ENCODE measurements at regions not wholly inside any gene's neighbourhood (a gene's known extent, or its start where the extent isn't known, plus 50 kb on each side); places are given as distances from the start of the nearest gene placed in this dataset.
"Not testable (repeated sequence)": the region's sequence is repeated elsewhere in the genome, so short reads cannot be mapped to it uniquely, and the experiment has no call there.

DNA sequence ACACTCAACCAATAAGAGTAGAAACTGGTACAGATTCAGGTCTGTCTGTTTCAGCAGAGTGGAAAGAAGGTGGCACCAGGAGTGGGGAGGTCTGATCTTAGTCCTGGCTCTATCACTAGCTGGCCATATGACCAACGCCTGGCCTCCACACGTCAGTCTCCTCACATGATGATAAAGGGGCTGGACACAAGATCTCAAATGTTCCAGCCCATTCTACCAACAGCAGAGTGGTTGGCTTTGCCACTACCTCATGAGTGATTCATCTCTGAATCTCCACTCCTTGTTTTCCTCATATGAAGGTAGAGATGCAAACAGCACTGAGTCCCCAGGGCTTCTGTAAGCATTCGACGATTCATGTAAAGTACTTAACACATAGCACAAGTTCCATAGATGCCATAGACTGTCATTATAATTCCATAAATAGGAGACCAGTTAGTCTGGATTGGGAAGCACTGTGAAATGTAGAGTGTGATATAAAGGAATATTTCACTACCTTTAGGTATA, 281.9 kb upstream of the ASIC2 start:
- no peak for DNase-seq

DNA sequence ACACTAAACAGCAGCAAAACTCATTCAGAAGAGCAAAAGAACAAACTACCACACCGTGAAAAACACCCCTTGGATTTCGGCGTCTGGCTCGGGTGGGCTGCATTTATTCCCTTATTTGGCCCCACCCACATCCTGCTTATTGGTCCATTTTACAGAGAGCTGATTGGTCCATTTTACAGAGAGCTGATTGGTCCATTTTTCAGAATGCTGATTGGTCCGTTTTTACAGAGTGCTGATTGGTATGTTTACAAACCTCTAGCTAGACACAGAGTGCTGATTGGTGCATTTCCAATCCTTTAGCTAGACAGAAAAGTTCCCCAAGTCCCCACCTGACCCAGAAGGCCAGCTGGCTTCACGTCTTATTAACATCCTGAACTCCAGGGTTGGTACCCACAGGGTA, 286.6 kb upstream of the ASIC2 start:
- not testable (repeated sequence) for DNase-seq

DNA sequence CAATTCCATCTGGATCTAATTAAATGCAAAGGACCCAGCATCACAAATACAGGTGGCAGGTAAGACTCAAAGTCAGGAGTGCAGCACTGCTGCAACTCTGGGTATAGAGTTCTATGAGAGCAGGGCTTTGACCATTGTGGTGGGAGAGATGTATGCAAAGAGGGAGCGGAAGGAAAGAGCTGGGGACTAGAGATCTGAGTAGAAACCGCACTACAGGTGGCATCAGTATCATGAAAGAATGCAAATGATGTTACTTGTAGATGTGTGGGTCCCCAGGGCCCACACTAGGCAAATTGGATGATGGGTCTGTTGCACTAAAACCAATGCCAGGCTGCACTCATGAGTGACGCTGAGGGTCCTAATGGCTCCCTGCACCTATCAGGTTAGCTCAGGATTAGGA, 287.1 kb upstream of the ASIC2 start:
- DNase-seq, result no peak

DNA sequence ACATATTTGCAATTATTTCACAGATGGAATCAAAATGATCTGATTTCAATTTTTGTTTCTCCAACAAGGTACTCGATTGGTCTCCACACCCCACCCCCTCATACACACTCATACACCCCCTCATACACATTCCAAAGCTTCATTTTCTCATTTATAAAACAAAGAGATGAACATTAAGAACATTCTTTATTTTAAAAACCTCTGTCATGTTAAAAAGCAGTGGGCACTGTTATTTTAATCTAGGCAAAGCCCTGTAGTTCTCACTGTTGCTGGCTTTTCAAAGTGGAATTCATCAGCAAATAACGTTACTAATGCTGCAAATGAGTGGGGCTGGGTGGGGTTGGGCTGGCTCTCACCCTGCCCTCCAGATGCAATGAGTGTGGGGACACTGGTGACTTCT, 289.6 kb upstream of the ASIC2 start:
- DNase-seq, result no peak

DNA sequence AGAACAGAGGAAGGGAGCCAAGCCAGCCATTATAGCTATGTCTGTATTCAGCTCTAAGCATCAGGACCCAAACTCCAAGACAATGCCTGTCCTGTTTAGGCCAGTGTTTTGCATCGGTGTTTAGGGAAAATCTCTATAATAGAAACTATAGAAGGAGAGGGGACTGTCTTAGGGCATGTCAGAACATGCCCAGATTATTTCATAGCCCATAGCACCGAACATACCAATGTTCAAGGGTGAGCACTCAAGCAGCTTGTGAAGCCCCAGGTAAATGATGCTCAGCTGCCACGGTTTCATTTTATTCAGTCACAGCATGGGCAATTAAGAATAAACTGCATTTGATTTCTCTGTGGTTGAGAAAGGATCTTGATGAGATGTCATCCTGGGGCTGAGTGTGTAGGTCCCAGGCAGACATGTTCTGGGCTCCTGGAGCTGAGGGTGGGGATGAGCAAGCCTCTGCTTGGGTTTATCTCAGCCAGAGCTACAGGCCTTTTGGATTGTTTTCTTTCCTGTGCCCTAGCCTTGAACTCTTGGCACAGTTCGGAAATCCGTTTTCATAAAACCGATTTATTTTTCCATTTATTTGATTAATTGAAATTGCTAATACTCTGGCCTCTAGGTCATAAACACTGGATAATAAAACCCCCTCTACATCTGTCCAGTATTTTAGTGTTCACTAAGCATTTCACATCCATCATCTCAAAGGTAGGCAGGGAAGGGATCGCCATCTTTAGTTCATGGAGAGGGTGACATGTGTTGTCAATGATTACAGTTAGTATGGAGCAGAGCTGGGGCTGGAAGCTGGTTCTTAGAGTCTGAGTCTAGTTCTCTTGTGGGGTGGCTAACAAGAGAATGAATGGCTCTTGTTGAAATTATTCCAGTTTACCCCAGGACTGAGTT, 290.7 kb upstream of the ASIC2 start:
- no peak for DNase-seq

DNA sequence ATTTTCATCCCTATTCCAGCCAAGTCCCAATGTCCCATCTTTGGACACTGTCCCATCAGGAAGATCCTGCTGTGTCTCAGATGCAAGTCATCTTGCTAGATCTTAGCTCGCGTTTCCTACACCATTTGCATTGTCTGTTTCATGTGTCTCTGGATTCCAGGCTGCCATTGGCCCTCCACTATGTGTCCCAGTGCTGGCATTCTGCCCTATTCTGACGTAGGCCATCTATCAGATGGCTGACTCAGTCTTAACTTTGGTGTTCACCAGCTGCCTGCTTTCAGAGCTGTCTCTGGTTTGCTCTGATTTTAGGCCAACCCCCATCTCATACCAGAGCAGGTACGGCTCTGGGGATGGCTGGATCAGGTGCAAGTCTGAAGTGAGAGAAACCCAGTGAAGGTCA, 300.9 kb upstream of the ASIC2 start:
- no peak for DNase-seq

DNA sequence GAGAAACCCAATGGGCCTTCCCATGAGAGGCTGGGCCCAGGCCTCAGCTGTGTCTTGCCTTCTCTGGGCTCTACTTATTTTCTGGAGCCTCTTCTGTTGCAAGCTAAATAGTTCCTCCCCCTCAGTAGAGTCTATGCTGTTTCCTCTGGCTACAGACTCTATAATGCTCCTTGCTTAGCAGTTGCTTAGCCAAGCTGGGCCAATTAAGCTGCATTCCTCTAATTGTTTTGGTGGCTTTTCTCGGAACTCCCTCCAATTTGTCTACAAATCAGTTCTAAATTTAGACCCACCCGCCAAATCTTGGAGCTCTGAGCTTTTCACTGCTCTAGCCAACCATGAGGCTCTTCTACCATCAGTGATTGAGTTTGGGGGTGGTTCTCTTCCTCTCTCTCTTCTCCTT, 302.7 kb upstream of the ASIC2 start:
- DNase-seq, result no peak

DNA sequence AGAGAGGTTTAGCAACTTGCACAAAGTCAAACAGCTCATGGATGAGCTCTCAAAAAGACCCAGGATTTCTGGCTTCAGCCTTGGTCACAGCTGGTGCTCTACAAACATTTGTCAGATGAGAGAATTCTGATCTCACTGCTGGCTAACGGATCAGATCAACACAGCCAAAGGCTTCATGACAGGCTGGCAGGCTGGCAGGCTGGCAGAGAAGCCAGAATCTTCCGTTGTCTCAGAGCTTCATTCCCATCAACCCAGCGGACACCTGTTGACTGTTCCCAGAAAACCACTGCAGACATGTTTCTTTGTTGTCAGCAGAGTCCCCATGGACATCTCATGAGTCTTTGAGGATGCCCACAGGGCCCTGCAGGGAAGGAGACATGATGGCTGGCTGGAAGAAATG, 303.8 kb upstream of the ASIC2 start:
- DNase-seq, result no peak

DNA sequence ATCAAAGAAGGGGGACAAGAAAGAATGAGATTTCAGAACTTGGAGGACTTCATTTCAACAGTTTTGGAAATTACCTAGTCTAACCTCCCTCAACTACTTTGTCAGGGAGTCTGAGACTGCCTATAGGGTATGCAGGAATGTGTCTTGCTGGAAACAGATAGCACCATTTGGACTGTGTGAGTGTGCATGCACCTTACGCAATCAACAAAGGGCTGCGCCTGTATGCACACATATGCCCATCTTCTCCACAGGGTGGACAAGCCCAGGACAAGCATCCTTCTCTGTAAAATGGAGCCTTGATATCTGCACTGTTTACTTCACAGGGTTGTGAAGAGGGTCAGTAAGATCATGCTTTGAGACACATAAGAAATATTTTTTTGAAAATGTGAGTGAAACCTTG, 305.7 kb upstream of the ASIC2 start:
- DNase-seq, result no peak

DNA sequence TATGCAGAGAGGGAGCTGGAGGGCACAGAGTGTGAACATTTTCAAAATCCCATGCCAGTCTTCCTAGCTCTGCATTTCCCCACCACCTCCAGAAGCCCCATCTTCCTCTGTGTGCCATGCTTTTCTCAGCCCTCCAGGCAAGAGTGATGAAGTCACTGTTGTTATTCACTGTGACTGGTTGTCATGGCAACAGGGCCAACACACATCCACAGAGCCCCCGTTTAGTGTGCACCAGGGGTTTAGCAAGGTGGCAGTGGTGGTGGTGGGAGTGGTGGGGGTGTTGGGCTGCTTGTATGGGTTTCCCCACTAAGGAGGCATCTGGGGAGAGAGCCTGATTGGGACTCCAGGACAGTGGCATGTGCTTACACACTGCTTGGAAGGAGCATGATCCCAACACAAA, 309.9 kb upstream of the ASIC2 start:
- no peak for DNase-seq

DNA sequence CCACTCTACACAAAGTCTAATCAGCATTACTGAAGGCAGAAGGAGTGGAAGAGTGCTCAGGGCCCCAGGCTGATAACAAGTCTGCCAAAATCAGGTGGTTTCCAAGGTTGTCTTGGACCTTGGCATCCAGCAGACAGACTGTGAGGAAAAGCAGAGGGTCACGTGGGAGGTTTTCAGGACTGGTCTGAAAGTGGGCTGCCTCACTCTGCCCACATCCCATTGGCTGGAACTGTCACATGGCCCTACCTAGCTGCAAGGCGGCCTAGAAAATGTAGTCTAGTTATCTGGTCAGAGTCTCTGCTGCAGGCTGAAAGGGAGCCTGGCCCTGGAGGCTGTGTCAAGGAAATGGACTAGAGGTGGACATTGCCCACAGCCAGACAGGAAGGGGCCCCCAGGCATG, 310.7 kb upstream of the ASIC2 start:
- DNase-seq, result no peak

DNA sequence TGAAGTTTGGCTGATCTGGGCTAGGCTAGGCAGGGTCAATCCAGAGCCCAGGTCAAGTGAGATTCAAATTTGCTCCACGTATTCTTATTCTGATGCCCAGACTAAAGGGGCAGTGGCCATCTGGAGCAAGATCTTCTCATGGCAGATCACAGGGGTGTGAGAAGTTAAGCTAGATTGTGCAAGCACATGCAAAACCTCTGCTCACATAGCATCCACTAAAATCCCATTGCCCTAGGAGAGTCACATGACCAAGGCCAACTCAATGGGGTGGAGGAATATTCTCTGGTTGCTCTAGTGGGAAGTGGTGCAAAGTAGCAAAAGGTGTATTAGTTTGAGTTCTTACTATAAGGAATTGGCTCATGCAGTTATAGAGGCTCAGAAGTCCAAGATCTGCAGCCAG, 318.4 kb upstream of the ASIC2 start:
- DNase-seq, result no peak

DNA sequence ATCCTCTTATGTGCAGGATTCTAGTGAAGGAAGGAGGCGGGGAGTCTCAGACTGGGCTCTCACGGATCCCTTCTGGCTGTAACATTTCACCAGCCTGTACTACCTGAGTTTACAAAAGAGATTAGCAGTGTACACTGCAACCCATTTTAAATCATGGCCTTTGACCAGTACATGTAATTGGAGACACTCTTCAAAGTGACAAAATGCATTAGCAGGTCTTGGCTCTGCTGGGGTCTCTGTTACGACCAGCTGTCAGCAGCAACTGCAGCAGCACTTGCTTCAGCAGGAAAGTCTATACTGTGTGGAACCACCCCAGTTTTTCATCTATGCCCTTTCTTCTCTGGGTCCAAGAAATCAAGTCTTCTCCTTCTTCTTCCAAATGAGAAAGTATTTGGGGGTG, 322.8 kb upstream of the ASIC2 start:
- DNase-seq, result no peak

DNA sequence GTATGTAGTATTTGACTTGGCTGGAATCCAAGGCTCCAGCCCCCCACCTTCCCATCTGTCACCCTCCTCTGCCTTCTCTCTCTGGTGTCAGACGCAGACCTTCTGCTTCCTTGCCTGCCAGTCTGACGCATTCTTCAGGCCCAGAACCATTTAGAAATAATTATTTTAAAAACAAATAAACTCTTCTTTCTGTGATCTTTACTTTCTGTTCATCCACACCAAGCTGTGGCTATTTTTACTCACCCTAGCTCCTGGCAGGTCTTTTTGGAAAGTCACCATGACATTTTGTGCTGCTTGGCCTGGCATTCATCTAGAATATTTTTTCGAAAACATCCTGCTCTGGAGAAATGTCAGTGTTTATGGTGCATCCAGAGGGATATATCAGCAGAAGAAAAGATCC, 330.7 kb upstream of the ASIC2 start:
- DNase-seq, result no peak

DNA sequence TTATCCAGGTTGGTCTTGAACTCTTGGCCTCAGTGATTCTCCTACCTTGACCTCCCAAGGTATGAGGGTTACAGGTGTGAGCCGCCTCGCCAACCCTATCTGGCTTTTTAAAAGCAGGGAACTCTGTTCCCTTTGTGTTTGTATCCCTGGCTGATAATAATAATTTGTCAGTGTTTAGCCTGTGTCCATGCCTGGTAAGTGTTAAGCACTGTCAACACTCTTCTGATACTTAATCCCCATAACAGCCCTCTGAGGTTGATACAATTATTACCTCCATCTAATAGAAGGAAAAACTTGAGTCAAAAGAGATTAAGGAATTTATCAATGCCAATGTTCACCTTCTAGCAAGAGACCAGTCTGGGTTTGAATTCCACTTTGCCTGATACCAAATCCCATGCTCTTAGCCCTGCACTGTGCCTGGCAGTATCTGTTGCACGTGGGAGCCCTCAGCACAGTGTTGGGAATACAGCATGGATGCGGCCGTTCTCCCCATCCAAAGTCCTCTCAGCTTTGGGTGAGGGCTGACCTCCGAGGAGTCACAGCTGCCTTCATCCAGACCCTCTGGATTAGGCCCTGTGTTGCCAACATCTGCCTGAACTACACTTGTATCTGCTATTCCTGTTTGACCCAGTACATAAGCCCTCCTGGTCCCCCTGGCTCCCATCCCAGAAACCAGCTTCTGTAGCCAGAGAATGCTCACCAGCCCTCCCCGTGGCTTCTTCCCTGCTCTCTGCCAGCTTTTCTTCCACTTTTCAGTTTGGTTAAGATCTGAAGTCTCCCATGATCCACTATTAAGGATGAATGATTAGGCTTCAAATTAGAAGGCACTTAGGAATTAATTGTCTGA, 335.6 kb upstream of the ASIC2 start:
- DNase-seq, result no peak

DNA sequence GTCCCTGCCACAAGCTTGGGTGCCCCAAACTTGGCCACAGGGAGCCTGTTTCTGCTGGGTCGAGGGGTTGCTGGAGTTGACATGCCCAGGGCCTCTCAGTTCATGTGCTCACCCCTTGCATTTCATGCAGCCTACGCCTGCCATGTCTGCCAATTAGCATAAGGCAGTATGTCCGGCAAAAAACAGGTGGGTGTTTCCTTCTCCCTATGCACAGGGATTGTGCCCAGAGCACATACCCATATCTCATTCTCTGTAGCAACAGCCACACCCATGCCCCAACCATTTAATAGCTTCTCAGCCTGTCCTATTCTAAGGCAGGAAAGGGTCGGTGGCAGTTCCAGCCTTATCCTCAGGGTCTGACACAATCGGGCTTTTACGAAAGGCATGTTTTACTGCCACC, 340.4 kb upstream of the ASIC2 start:
- no peak for DNase-seq

DNA sequence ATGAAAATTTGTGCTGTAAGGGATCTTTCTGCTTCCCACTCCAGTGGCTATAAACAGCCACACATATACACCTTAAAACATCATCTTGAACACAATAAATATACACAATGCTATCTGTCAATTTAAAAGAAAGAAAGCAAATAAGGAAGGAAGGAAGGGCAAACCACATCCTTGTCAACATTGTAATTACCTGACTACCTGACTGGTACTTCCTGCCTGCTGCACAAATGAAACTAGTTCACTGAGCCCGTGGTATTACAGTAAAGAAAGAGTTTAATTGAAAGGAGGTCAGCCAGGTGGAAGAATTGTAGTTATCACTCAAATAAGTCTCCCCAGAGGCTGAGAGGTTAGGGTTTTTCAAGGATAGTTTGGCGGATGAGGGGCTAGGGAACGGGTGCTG, 344.4 kb upstream of the ASIC2 start:
- no peak for DNase-seq

DNA sequence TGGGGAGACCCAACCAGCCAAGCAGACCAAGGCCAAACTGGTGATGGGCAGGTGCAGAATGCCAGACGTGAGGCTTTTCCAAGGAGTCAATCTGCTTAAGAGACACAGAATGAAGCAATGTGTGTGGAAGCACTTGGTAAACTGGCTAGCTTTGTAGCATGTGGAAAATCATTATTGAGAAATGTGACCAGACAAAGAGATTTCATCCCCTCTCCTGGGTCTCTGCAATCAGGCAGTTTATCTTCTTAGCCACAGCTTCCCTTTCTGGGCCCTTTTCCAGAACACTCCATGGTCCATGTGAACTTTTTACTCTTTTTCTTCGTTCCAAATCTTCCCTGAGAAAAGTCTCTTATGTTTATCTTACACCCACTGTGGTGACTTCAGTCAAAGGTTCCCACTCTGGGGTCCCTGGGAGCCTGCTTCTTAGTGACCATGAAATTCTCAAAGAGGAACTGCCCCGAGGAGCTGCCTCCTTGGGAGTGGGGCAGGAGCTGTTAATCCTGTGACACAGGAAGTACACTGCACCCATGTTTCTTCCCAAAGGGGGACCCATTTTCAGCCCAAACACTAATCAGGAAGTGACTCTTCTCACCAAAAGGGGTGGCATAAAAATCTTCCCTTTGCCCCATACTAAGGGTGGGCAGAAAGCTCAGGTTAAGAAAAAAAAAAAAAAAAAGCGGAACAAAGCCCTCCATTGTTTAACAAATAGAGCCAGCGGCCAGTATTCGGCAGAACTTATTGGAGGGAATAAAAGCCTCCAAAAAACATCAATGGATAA, 346.2 kb upstream of the ASIC2 start:
- DNase-seq, result no peak

DNA sequence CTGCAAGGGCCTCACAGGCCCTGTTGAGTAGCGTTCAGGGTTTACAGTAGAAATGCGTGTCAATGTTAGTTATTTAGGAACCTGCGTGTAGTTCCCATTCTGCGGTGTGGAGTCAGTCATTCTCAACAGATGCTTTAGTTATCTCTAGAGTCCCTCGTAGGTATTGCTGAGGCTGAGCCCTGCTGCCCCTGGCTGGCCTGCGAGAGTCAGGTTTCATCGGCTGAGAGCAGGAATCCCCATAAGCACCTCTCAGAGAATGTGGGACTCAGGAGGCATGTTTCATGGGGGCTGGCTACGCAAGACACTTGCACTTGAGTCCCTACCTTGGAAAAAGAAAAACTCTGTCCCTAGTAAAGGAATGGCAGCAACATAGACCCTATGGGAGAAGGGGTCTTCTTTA, 347.5 kb upstream of the ASIC2 start:
- no peak for DNase-seq

DNA sequence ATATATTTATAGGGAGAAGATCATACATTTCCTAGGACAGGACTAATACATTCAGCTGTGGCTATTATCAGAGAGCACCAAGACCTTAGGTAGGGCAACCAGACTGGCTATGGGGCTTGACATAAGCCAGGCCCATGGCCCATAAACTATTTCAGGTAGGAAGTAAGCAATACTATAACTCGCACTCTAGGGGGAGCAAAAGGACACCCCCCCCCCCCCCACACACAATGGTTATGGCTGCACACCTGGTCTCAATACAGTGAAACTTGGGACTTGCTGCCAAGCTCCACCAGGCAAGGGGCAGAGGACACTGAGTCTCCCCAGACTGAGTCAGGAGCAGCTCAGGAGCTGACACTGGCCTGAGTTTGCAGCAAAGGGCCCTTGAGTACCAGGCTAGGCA, 348.9 kb upstream of the ASIC2 start:
- DNase-seq, result no peak

DNA sequence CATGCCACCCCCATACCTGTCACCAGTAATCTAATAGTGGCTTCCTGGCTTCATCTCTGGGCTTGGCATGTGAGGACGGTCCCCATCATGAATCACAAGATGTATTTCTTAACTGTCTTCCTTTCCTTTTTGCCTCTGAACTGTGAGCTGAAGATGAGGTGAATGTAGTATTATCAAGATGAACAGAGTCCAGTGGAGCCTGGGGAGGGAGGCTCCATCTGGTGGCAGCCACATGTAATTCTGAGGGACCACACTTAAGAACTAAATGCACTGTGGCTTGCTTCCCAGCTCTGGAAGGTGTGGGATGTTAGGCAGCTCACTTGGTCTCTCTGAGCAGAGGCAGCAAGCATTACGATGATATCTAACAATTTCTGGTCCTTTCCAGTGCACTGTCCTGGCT, 354.9 kb upstream of the ASIC2 start:
- no peak for DNase-seq

DNA sequence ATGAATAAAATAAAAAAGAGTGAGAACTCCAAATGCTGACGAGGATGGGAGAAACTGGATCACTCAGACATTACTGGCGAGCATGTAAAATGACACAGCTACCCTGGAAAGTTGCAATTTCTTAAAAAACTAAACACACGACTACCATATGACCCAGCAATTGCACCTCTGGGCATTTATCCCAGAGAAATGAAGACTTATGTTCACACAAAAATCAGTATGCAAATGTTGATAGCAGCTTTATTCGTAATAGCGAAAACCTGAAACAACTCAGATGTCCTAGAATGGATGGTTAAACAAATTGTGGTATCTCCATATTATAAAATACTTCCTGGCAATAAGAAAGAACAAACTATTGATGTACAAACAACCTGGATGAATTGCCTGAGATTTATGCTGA, 357.2 kb upstream of the ASIC2 start:
- DNase-seq, result no peak

DNA sequence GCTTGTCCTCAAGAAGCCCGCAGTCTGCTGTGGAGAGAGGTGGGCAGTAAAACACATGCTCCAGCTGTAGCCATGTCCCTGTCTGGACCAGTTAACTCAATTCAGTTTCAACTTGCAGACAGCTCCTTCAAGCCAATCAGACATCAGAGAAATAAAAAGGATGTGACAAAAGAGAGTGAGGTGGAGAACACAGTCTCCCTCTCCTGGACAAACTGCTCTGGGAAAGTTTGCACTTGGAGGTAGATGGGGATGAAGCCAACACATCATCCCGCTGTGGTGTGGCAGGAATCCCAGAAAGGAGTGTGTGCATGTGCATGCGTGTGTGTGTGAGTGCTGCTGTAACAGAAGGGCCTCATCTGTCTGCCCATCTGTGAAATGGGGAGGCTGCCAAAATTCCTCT, 358.6 kb upstream of the ASIC2 start:
- no peak for DNase-seq
